ENCODE measurements at regions not wholly inside any gene's neighbourhood (a gene's known extent, or its start where the extent isn't known, plus 50 kb on each side); places are given as distances from the start of the nearest gene placed in this dataset.

DNA sequence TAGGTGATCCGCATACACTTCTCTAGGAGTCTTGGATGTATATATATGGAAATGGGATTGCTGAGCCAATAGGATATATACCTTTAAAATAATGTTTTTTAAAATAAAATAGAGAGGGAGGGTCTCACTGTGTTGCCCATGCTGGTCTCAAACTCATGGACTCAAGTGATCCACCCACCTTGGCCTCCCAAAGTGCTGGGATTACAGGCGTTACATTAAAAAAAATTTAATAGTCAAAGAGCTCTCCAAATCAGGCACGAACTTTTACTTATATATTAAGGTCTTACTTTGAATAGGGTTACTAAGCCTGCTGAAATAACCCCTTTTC is 109.0 kb downstream of the GNL3L start:
- TF ChIP-seq RFX5 (IDR thresholded peaks at IDR 0.05; ENCODE audit: low read depth, low read length): no peak
- TF ChIP-seq, protein P1, sequence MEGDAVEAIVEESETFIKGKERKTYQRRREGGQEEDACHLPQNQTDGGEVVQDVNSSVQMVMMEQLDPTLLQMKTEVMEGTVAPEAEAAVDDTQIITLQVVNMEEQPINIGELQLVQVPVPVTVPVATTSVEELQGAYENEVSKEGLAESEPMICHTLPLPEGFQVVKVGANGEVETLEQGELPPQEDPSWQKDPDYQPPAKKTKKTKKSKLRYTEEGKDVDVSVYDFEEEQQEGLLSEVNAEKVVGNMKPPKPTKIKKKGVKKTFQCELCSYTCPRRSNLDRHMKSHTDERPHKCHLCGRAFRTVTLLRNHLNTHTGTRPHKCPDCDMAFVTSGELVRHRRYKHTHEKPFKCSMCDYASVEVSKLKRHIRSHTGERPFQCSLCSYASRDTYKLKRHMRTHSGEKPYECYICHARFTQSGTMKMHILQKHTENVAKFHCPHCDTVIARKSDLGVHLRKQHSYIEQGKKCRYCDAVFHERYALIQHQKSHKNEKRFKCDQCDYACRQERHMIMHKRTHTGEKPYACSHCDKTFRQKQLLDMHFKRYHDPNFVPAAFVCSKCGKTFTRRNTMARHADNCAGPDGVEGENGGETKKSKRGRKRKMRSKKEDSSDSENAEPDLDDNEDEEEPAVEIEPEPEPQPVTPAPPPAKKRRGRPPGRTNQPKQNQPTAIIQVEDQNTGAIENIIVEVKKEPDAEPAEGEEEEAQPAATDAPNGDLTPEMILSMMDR (conservative IDR thresholded peaks at IDR 0.05; ENCODE audit: low read depth, low read length): no peak
- TF ChIP-seq RCOR1 (IDR thresholded peaks at IDR 0.05; ENCODE audit: insufficient replicate concordance, low read length): no peak
- no peak for TF ChIP-seq CEBPB (IDR thresholded peaks at IDR 0.05; ENCODE audit: low read depth, low read length)
- TF ChIP-seq, protein P2, sequence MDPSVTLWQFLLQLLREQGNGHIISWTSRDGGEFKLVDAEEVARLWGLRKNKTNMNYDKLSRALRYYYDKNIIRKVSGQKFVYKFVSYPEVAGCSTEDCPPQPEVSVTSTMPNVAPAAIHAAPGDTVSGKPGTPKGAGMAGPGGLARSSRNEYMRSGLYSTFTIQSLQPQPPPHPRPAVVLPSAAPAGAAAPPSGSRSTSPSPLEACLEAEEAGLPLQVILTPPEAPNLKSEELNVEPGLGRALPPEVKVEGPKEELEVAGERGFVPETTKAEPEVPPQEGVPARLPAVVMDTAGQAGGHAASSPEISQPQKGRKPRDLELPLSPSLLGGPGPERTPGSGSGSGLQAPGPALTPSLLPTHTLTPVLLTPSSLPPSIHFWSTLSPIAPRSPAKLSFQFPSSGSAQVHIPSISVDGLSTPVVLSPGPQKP (IDR thresholded peaks at IDR 0.05; ENCODE audit: borderline replicate concordance, low read depth, low read length): no peak
- no peak for TF ChIP-seq POLR2A (IDR thresholded peaks at IDR 0.05; ENCODE audit: low read depth, low read length)
- no peak for TF ChIP-seq CHD1 (IDR thresholded peaks at IDR 0.05; ENCODE audit: low read depth, low read length)
- TF ChIP-seq, protein P3, sequence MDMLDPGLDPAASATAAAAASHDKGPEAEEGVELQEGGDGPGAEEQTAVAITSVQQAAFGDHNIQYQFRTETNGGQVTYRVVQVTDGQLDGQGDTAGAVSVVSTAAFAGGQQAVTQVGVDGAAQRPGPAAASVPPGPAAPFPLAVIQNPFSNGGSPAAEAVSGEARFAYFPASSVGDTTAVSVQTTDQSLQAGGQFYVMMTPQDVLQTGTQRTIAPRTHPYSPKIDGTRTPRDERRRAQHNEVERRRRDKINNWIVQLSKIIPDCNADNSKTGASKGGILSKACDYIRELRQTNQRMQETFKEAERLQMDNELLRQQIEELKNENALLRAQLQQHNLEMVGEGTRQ (IDR thresholded peaks at IDR 0.05; ENCODE audit: low read depth, low read length): no peak
- TF ChIP-seq SMC3 (IDR thresholded peaks at IDR 0.05; ENCODE audit: low read depth, low read length): no peak
- TF ChIP-seq MAFK (IDR thresholded peaks at IDR 0.05; ENCODE audit: low read depth, low read length): no peak
- no peak for TF ChIP-seq BHLHE40 (IDR thresholded peaks at IDR 0.05; ENCODE audit: low read depth, low read length)

Data from IMR-90 (cell line).